IPS DF 19.7 (cell line): ENCODE measurements at regions not wholly inside any gene's neighbourhood (a gene's known extent, or its start where the extent isn't known, plus 50 kb on each side); places are given as distances from the start of the nearest gene placed in this dataset.

Experiments used
- DNase-seq: peaks from one replicate; pipeline ENCODE4 v3.0.0-alpha.2; 2013; ENCODE audit warnings: low read depth, low spot score

DNA sequence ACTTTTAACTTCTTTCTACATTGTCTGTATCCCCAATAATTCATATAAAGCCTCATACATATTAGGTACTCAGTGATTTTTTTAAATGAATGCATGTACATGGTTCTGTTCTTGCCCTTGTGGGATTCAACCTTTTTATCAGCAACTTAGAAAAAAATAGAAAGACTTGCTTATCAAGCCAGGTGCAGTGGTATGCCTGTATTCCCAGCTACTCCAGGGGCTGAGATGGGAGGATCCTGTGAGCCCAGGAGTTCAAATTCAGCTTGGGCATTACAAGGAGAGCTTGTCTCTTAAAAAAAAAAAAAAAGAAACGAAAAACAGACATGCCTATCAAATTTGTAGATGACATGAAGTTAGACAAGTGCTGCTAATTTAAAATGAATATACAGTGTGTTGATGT is 54.2 kb upstream of the MYCBP2 start:
- no peak for DNase-seq

DNA sequence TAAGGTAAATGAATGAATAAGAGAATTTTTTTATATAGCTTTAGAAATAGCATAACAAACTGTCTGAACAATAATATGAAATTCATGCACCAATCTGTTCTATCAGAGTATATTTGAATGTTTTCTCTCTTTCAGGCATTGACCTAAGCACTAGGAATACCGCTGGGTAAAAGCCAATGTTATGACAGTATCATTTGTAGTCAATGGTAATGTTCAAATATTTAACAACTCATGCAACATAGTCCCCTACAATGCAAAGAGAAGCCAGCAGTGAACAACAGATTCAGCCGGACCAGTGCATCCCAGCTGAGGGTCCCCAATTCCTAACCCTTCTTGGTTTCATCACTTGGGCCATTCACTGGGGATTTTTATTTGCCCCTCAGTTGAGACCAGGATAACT is 52.6 kb upstream of the MYCBP2 start:
- DNase-seq: no peak

DNA sequence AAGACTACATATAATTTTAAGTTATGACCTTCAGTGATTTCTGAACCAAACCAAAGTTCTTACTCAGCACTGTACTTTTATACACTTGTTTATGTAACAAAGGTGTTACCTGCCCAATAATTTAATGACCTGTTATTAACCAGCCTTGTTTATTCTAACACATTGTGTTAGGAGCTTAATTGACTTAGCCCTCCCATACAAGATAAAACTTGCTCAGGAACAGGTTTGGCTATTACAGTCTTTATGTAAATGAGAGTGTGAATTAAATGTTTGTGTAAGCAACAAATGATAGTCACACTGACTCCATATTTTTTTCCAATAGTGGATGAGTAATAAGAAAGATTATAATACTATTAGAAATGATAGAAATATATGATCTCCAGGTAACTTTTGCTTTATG is 51.8 kb upstream of the MYCBP2 start:
- no peak for DNase-seq

- DNase-seq: no peak
These were observed 50.1 kb upstream of the MYCBP2 start for GRCh38 chr13:77377016-77377415.
